HG02623 (cell line): ENCODE measurements at regions not wholly inside any gene's neighbourhood (a gene's known extent, or its start where the extent isn't known, plus 50 kb on each side); places are given as distances from the start of the nearest gene placed in this dataset.
"Not testable (repeated sequence)": the region's sequence is repeated elsewhere in the genome, so short reads cannot be mapped to it uniquely, and the experiment has no call there.

Experiments
- ATAC-seq: cut with Tn5 transposase; IDR thresholded peaks from one replicate; pipeline ENCODE4 v1.9.1; 2021; ENCODE audit warnings: moderate library complexity; ENCODE audit not compliant: unreplicated experiment

GRCh38 chr5:2165203-2165602, 282.5 kb upstream of the IRX4 start:
- no peak for ATAC-seq

GRCh38 chr5:2164586-2164985, 281.9 kb upstream of the IRX4 start:
- no peak for ATAC-seq

DNA sequence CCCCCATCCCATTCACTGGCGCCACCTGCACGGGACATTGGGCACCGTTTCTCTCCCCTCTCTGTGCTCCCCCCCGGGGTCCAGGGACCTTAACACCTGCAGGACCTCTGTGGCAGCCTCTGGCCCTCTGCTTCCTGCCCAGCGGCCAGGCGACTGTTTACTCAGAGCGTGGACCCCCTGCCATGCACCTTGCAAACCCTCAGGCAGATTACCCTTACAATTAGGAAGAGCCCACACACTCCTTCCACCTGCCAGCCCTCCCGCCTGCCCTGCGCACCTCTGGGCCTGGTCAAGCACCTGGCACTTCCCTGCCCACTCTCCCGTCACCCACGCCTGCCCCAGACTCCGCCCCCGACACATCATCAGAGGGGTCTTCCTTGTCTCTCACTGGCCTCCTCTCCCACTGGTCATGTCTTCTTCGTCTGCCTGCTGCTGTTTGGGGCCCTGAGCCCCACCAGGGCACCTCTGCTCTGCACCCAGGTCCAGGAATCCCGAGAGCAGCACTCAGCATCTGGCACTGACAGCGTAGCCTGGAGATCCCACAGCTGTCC, 281.3 kb upstream of the IRX4 start:
- ATAC-seq, result no peak

GRCh38 chr5:2163060-2163856, 280.5 kb upstream of the IRX4 start:
- ATAC-seq, result no peak

GRCh38 chr5:2160811-2161210, 278.1 kb upstream of the IRX4 start:
- no peak for ATAC-seq

DNA sequence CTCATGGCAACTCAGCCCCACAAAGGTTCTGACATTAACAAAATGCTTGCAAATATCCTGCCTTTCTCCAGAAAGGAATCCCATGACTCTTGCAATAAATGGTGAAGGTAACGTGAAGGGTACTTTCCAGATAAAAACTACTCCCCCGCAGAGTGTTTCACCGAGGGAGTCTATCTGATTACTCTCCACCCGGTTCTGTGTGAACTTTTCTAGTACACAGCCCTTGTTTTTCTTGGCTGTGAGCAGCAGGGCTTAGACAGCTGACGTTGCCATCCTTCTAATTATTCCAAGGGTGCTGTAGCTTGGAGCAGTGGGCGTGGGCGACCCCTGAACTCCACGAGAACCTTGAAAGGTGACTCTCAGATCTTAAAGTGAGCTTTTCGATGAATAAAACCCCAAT, 276.0 kb upstream of the IRX4 start:
- ATAC-seq, result no peak

DNA sequence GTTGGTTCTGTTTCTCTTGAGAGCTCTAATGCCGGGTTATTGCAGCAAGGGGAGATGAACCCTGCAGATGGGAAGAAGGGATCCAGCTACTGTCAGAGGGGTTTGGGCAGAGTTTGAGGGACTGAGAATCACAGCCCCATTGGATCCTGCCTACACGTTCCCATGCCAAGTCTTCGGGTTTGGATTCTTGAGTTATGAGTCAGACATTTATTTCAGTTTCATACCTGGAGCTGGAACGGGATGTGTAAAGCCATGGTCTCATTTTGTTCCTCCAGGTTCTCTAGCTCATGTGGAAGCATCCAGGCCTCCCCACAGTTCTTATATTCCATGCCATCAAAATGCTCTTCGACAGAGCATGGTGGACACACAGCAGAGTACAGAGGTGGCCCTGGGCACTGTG, 275.4 kb upstream of the IRX4 start:
- ATAC-seq, result no peak

GRCh38 chr5:2157372-2157771, 274.6 kb upstream of the IRX4 start:
- no peak for ATAC-seq

GRCh38 chr5:2156358-2157059, 273.8 kb upstream of the IRX4 start:
- no peak for ATAC-seq

GRCh38 chr5:2155556-2155955, 272.8 kb upstream of the IRX4 start:
- no peak for ATAC-seq

DNA sequence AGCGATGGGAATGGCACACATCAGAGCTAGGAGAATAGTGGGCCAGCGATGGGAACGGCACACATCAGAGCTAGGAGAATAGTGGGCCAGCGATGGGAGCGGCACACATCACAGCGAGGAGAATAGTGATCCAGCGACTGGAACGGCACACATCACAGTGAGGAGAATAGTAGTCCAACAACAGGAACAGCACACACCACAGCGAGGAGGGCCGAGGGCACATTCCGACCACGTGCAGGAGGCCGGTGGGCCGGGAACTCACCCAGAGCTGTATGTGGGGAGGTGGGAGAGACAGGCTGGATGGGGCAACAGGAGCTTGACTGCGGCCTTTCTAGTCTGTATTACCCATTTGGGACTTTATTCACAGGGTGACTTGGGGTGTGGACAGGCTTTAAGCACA, 271.1 kb upstream of the IRX4 start:
- ATAC-seq, result no peak

DNA sequence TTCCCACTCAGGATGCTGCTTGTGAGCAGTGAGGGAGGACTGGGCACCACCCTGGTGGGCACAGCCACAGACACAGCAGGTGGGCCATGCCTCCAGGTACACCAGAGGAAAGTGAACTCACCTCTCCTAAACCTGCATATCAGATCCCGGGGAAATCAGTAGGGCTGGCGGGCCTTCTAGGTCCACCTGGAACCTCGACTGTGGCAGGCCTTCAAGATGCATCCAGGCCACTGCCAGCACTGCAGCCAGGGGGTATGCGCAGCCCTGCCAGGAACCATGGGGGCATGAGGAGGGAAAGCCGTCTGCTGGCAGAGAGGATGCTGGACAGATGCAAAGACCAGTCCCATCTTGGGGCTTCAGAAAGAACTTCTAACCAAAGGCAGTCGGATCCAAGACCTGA, 270.6 kb upstream of the IRX4 start:
- no peak for ATAC-seq

GRCh38 chr5:2151301-2151888, 268.7 kb upstream of the IRX4 start:
- ATAC-seq, result not testable (repeated sequence)

DNA sequence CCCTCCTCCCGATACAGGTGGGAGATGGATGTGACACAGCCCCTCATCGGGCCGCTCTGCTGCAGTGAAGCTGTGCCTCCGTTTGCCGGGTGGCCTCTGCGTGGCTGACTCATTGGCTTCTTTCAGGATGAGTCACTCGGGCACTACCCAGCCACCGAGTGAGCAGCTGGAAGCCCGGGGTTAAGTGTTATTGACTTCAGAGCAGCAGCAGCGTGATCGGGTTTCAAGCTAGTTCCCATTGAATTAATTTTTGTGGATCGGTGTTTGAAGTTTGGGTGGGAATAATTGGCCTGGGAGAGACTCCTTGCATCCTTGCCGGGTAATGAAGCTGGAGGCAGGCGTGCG, 266.4 kb upstream of the IRX4 start:
- ATAC-seq, result no peak

DNA sequence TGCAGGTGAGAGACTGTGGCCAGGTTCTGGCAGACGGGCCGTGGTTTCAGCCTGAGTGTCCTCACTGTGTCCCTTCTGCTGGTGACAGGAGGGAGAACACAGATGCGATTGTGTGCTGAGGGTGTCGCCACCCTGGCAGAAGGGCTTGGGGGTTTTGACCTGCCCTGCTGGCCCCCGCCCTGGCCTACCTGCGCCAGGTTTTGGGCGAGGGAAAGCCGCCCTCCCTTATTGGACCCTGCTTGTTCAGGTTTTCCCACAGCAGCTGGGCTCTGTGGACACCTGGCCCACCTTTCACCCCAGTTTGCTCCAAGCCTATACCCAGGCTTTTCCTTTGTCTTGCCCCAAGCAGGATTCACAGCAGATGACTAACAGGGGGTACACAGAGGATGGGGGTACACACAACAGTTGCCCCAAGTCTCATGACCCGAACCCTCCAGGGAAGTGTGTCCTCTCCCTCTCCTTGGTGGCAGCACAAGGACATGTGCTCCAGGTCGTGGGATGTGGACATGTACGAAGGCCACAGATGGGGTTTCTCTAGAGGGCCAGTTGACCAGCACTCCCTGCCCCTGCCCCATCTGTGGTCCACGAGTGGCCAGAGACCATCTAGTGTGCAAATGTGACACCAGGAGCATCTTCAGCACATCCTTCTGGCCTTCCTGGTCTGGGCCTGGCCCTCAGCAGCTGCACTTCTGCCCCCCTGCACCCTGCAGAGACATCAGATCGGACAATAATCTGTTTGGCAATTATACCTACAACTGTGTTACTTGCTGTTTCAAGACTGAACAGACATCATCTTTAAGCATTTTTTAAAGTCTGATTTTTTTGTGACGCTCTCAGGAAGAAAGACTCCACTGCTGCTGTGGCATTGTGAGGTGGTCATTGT, 265.8 kb upstream of the IRX4 start:
- ATAC-seq, result no peak

DNA sequence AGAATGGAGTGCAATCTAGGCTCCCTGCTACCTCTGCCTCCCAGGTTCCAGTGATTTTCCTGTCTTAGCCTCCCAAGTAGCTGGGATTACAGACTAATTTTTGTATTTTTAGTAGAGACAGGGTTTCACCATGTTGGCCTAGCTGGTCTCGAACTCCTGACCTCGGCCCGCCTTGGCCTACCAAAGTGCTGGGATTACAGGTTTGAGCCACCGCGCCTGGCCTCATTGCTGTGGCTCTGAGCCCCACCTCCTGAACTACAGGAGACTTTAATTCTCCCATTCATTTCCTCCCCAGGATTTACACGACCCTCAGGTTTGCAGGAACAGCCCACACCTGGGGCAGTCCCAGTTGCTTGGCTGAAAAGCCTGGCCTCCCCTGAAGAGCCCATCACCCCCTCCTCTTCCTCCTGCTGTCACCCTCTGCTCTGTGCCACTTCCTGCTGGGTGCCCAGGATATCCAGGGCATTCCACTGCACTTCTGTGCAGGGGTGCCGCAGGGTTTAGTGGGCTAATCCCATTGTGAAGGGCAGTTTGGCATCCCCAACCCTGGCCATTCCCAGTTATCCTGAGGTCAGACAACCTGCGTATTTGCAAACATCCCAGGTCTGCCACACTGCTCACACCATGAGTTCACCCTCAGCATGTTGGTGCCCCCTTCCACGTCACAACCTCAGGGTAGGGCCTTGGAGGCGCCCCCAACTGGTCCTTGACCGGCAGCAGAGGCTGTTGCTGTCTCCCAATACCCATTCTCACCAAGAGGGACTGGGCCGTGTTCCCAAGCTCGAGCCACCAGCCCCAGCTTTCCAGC, 265.0 kb upstream of the IRX4 start:
- no peak for ATAC-seq

DNA sequence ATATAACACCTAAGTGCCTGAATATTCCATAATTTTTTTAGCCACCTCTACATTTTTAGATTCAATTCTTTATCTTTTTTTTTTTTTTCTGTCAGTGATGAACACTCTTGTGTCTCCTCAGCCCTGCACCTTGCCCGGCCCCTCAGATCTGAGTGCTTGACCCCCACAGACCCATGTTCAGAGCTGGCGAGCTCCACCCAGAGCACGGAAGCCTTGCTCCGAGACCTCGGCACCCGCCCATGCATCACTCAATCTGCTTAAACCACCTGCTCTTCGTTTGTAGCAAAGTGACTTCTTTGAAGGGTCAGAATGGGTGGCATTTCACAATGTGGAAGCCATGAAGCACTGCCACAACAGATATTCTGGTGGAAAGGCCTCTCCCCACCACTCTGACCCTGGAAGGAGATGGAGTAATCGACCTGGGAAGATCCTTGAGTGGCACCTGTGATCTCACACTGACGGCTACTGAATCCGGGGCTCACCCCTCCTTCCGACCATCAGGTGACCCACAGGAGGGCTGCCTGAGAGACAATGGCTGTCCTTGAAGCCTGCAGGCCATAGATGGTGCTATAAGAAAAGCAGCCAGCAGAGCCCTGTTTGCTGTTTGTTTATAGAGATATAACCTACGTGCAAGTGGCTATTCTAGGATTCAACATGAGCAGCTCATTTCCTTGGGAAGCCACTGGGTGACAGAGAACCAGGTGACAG, 261.1 kb upstream of the IRX4 start:
- ATAC-seq, result no peak

DNA sequence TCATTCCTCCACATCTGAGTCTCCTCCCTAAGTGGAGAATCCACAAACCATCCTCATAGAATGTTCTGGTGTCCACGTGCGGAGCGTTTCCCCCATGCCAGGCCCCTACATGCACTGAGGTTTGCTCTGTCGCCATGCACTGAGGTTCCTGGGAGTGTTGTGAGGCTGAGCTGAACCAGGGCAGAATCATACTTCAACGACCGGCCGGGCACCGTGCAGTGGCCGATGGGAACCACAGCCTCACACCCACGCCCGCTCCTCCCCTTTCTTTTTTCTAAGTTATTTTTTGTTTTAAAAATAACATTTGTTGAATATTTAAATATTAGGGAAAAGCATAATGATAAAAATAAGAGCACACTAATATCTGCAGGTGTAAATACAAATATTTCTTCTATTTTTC, 260.4 kb upstream of the IRX4 start:
- ATAC-seq, result no peak

DNA sequence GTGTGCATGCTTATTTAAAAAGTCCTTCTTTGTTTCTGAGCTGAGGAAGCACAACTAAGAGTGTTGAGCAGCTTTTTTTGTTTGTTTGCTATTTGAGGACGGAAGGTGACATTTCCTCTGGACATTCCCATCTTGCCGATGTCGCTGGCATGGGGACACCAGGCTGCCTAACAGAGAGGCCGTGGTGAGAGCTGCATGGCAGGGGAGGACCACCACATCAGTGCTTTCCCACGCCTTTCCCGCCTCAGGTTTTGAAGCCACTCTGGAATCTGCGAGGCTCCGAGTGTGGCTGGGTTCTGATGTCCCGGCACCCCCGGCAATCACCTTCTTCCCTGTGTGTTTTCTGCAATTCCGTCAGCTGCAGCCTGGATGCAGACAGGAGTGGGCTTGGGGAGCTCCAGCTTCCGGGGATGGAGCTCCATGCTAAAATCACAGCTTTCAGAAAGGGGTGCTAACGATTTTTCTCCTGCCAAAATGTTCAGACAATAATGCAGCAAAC, 259.8 kb upstream of the IRX4 start:
- no peak for ATAC-seq
